Epidermal melanocyte (primary cell): ENCODE measurements at regions not wholly inside any gene's neighbourhood (a gene's known extent, or its start where the extent isn't known, plus 50 kb on each side); places are given as distances from the start of the nearest gene placed in this dataset.
A peak's percentile ranks its signal among the peaks of the same experiment; 100 is the strongest.

Experiments used
- DNase-seq: peaks from one replicate; pipeline ENCODE4 v3.0.0; 2011; ENCODE audit warnings: low spot score; ENCODE audit not compliant: insufficient read length

- peak; percentile 37 for DNase-seq
Observed at GRCh38 chrX:67780694-67781109, 236.9 kb downstream of the AR start.

DNA sequence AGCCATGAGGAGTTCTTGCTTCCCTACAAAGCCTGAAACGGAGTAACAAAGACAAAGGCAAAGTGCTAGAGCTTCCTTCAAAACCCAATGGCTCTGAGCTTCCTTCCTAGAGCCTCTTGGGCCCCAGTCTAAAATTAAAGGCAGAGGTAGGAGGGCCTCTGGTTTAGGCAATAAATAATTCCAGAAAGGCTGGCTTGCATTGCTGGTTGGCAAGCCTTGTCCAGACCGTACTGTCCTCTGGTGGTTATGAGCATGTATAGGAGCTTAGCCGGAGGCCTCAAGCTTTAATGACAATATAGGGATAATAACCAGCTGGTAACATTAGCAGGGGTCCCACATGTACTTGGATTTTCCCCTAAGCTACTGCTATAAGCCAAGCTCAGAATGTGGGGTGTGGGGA is 237.3 kb downstream of the AR start:
- DNase-seq, result peak; percentile 15

GRCh38 chrX:67784712-67785111 is 240.9 kb downstream of the AR start:
- DNase-seq, result no peak

DNA sequence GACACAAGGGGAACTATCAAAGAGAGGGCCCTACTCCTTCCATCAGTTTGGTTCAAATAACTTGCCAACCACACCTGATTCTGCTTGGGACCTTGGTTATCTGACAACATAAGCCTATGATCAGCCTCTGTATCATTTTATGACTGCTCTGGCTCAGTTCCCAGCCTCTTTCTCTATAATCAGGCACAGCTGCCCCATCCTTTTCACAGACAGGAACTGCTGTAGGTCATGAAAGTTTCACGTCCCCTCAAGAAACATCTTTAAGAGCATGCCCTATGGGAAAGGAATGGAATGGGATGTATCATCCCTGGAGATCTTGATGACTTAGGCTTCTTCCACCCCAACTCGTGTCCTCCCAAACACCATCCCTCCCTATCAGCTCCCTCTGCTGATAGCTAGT is 243.4 kb downstream of the AR start:
- DNase-seq, result no peak

DNA sequence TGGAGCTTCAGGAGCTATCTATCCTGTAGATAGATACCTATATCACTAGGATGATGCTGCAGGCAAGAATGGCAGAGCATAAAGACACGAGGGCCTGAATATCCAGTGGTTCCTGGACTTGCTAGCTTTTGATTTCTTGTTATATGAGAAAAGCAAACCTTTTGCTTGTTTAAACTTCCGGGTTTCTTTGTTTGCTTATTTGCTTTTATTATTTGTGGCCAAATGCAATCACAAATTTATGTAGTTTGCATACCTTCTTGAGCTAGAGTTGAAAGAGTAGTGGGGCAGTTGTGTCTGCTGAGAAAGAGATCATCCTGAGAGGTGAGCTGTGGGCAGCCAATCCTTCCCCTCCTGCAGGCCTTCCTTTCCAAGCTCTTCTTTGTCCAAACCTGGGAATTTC is 245.7 kb downstream of the AR start:
- no peak for DNase-seq
